Naive thymus-derived CD8-positive, alpha-beta T cell (primary cell): ENCODE measurements at regions not wholly inside any gene's neighbourhood (a gene's known extent, or its start where the extent isn't known, plus 50 kb on each side); places are given as distances from the start of the nearest gene placed in this dataset.
A peak's percentile ranks its signal among the peaks of the same experiment; 100 is the strongest.

ENCODE experiments used
- ATAC-seq, 2 donors: fragments of 150-1000 bp; cut with Tn5 transposase in 1 of 2; sonication (Bioruptor Pico), chemical (Tn5 transposase) in 1 of 2; 1 replicate in 1 of 2; 2 replicates in 1 of 2; pipeline ENCODE4 v1.10.0; 2021; ENCODE audit warnings: mild to moderate bottlenecking in 2 of 2, moderate library complexity in 2 of 2
- POLR2A ChIA-PET: fragments of 350-600 bp; sonication (Branson Sonifier 250); formaldehyde crosslinking; loops from one replicate; lab custom pipeline; 2021; ENCODE audit warnings: antibody characterized with exemption; lab: Charles Lee
- DNase-seq, 10 donors: peaks; one replicate each; pipeline versions ENCODE4 v3.0.0 to v3.0.0-alpha.2; 2020 to 2022
- H3K27ac Mint-ChIP-seq, 10 donors: one replicate each; pipeline ENCODE4 v1.8.0; 2020 to 2022; ENCODE audit warnings: mild to moderate bottlenecking in 10 of 10, mixed read lengths in 10 of 10, moderate library complexity in 4 of 10, inconsistent platforms in 1 of 10
- H3K27me3 Mint-ChIP-seq, 5 donors: one replicate each; pipeline ENCODE4 v1.8.0; 2021 to 2022; ENCODE audit warnings: mixed read lengths in 5 of 5
- H3K36me3 Mint-ChIP-seq, 3 donors: one replicate each; pipeline ENCODE4 v1.8.0; 2020 to 2022; ENCODE audit warnings: mixed read lengths in 3 of 3, mild to moderate bottlenecking in 2 of 3, inconsistent platforms in 1 of 3
- H3K4me1 Mint-ChIP-seq, 4 donors: one replicate each; pipeline ENCODE4 v1.8.0; 2021 to 2022; ENCODE audit warnings: mixed read lengths in 4 of 4
- H3K4me3 Mint-ChIP-seq, 10 donors: one replicate each; pipeline ENCODE4 v1.8.0; 2020 to 2022; ENCODE audit warnings: mild to moderate bottlenecking in 10 of 10, mixed read lengths in 10 of 10, moderate library complexity in 6 of 10, inconsistent platforms in 1 of 10
- H3K9me3 Mint-ChIP-seq, 9 donors: one replicate each; pipeline ENCODE4 v1.8.0; 2020 to 2022; ENCODE audit warnings: mixed read lengths in 9 of 9, mild to moderate bottlenecking in 3 of 9, inconsistent platforms in 1 of 9, moderate library complexity in 1 of 9

- Mint-ChIP-seq H3K27me3 (peaks cover 10 to 43% (median 25%) of the 10 kb centered on the region in 5 donors), H3K27ac (no peak overlapping the region), H3K4me3 (no peak overlapping the region), H3K36me3 (no peaks in the 10 kb centered on the region), H3K4me1 (no peaks in the 10 kb centered on the region), H3K9me3 (peaks cover 0 to 13% (median 2%) of the 10 kb centered on the region in 9 donors)
- ATAC-seq = no peak
- peak in 1 of 10 donors; percentile 7 for DNase-seq
- POLR2A ChIA-PET = no interaction called here
Measured at GRCh38 chr1:29516063-29516820, 279.9 kb downstream of the PTPRU start.

DNA sequence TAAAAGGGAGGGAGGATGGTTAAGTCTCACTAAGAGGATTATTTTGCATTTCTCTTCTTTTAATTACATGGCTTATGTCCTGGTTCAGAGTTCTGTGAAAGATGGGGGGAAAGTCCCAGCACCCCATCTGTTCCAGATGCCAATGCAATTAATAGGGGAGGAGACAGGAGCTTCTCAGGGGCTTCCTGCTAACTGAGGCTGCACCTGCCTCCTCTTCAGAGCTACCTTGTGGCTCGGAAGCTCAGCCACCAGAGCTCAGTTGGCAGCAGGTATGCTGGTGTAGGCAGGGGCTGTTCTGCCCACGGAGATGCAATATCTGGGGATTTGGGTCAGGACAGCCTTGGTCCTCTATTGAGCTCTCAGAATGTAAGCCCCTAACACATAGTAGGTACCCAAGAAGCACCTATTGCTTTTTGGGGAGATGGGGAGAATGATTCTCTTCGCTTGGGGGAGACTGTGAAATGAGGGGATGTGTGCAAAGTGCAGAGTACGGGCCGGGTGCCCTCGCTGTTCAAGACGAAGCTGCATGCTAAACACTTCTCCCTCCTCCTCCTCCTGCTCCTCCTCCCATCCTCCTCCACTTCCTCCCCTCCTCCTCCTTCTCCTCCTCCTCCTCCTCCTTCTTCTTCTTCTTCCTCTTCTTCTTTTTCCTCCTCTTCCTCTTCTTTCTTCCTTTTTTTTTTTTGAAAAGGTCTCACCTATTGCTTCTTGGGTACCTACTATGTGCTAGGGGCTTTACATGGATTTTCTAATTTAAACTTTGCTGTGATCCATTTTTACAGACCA lies 279.0 kb downstream of the PTPRU start:
- no peak for ATAC-seq
- Mint-ChIP-seq H3K27ac (no peak overlapping the region), H3K27me3 (peaks cover 8 to 34% (median 18%) of the 10 kb centered on the region in 5 donors), H3K36me3 (no peaks in the 10 kb centered on the region), H3K4me3 (no peak overlapping the region), H3K4me1 (no peaks in the 10 kb centered on the region), H3K9me3 (peaks cover 0 to 14% (median 2%) of the 10 kb centered on the region in 9 donors)
- peak in 1 of 10 donors; percentile 13 for DNase-seq
- POLR2A ChIA-PET = no interaction called here

GRCh38 chr1:29514361-29515169 lies 278.2 kb downstream of the PTPRU start:
- no peaks in the 10 kb centered on the region for H3K36me3 Mint-ChIP-seq
- POLR2A ChIA-PET = no interaction called here
- peaks cover 0 to 14% (median 2%) of the 10 kb centered on the region in 9 donors for H3K9me3 Mint-ChIP-seq
- H3K27ac Mint-ChIP-seq = no peak overlapping the region
- no peaks in the 10 kb centered on the region for H3K4me1 Mint-ChIP-seq
- DNase-seq (peak in 1 of 10 donors; percentile 3), ATAC-seq (no peak)
- peaks cover 4 to 32% (median 14%) of the 10 kb centered on the region in 5 donors for H3K27me3 Mint-ChIP-seq
- no peak overlapping the region for H3K4me3 Mint-ChIP-seq

DNA sequence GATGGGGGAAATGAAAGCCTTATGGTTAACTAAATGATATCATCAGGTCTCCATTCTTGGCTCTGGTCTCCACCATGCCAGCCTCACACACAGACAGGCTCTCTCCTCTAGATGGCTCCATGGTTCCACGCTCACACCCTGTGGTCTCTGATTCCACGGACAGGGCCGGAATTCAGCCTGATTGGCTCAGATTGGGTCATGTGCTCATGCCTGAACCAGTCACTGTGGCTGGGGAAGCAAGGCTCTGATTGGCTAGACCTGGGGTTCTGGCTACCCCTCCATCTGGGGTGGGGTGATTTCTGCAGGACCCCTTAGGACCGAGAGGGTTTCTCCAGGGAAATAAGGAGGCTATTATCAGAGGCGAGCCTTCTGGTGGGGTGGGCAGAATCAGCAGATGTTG lies 277.0 kb downstream of the PTPRU start:
- Mint-ChIP-seq H3K4me1 (no peaks in the 10 kb centered on the region), H3K9me3 (peaks cover 0 to 14% (median 2%) of the 10 kb centered on the region in 9 donors), H3K36me3 (no peaks in the 10 kb centered on the region), H3K27me3 (peaks cover 8 to 23% (median 15%) of the 10 kb centered on the region in 5 donors), H3K4me3 (no peak overlapping the region), H3K27ac (no peak overlapping the region)
- ATAC-seq (no peak), DNase-seq (peak in 1 of 10 donors; percentile 12)
- POLR2A ChIA-PET = no interaction called here

DNA sequence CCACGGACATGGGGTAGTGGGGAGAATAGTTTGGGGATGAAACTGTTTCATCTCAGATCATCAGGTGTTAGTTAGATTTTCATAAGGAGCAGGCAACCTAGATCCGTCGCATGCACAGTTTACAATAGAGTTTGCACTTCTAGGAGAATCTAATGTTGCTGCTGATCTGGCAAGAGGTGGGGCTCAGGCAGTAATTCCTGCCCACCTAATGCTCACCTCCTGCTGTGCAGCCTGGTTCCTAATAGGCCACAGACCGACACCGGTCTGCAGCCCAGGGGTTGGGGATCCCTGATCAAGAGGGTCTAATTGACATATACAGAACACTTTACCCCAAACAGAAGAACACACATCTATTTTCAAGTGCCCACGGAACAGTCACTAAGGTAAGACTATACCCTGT lies 275.1 kb downstream of the PTPRU start:
- Mint-ChIP-seq H3K36me3 (no peaks in the 10 kb centered on the region), H3K27ac (no peak overlapping the region), H3K27me3 (peaks cover 10 to 22% (median 14%) of the 10 kb centered on the region in 5 donors), H3K4me3 (no peak overlapping the region), H3K4me1 (no peaks in the 10 kb centered on the region), H3K9me3 (peaks cover 0 to 14% (median 2%) of the 10 kb centered on the region in 9 donors)
- no peak for ATAC-seq
- peak in 1 of 10 donors; percentile 7 for DNase-seq
- POLR2A ChIA-PET = no interaction called here

- no peak for ATAC-seq
- H3K4me1 Mint-ChIP-seq = peaks cover 0 to 3% (median 0%) of the 10 kb centered on the region in 4 donors
- DNase-seq = peak in 1 of 10 donors; percentile 9
- H3K4me3 Mint-ChIP-seq = no peak overlapping the region
- no peaks in the 10 kb centered on the region for H3K36me3 Mint-ChIP-seq
- H3K27me3 Mint-ChIP-seq = peaks cover 18 to 40% (median 28%) of the 10 kb centered on the region in 5 donors
- no peak overlapping the region for H3K27ac Mint-ChIP-seq
- POLR2A ChIA-PET = no interaction called here
- peaks cover 0 to 14% (median 2%) of the 10 kb centered on the region in 9 donors for H3K9me3 Mint-ChIP-seq
Measured at GRCh38 chr1:29508458-29509107, 272.3 kb downstream of the PTPRU start.

- POLR2A ChIA-PET = no interaction called here
- Mint-ChIP-seq H3K4me1 (peaks cover 0 to 3% (median 0%) of the 10 kb centered on the region in 4 donors), H3K27ac (no peak overlapping the region), H3K27me3 (peaks cover 23 to 53% (median 35%) of the 10 kb centered on the region in 5 donors), H3K36me3 (no peaks in the 10 kb centered on the region), H3K9me3 (peaks cover 0 to 9% (median 2%) of the 10 kb centered on the region in 9 donors), H3K4me3 (no peak overlapping the region)
- ATAC-seq = no peak
- DNase-seq = peak in 1 of 10 donors; percentile 10
Measured at GRCh38 chr1:29506678-29507225, 270.4 kb downstream of the PTPRU start.

GRCh38 chr1:29505532-29506220 lies 269.4 kb downstream of the PTPRU start:
- Mint-ChIP-seq H3K4me3 (no peak overlapping the region), H3K9me3 (no peaks in the 10 kb centered on the region), H3K27me3 (peaks cover 24 to 61% (median 37%) of the 10 kb centered on the region in 5 donors), H3K27ac (peak overlapping the region in 1 of 10 donors; percentile 7), H3K36me3 (no peaks in the 10 kb centered on the region), H3K4me1 (peaks cover 0 to 4% (median 0%) of the 10 kb centered on the region in 4 donors)
- POLR2A ChIA-PET = no interaction called here
- DNase-seq (peak in 1 of 10 donors; percentile 5), ATAC-seq (no peak)

DNA sequence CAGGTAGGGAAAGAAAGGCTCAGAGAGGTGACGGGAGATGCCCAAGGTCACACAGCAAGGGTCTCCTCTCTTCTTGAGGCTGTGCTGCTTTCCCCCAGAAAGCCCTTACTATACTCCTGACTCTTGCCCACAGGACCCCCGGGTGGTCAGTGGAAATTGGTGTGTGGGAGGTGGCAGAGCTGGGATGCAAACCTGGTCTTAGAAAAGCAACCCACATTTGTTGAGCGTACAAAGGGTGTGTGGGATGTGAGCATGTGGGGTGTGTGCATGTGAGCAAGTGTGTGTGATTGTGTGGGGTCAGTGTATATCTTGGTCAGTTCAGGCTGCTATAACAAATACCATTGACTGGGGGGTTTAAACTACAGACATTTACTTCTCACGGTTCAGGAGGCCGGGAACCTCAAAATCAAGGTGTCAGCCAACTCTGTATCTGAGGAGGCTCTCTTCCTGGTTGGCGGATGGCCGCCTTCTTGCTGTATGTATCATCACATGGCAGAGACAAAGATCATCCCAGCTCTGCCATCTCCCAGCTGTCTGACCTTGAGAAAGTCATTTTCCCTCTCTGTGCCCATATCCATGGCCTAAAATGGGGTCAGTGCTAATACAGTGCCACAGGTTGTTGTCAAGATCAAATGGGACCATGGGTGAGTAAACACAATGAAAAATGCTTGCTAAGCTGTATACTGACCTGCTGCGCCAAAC lies 268.5 kb downstream of the PTPRU start:
- ATAC-seq (no peak), DNase-seq (peak in 1 of 10 donors; percentile 6)
- Mint-ChIP-seq H3K27me3 (peaks cover 24 to 69% (median 44%) of the 10 kb centered on the region in 5 donors), H3K9me3 (no peaks in the 10 kb centered on the region), H3K36me3 (no peaks in the 10 kb centered on the region), H3K27ac (no peak overlapping the region), H3K4me3 (no peak overlapping the region), H3K4me1 (peaks cover 0 to 4% (median 0%) of the 10 kb centered on the region in 4 donors)
- POLR2A ChIA-PET = no interaction called here

DNA sequence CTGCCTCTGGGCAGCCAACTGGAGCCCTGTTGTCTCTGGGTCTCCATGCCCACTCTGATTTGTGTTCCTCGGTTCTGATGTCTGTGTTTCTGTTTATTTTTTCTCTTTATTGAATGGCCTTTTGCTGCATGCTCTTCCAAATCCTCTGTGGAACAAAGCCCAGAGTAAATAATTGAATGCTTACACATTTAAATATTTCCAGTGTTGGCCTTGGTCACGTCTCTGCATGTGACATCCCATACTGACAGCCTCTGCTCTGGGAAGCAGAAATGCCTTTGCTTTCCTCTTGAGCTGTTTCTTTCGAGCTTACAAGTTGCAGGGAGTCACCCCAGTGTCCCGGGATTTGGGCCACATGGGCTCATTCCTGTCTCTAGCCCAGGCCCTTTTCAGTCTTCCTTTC lies 267.9 kb downstream of the PTPRU start:
- peaks cover 0 to 4% (median 0%) of the 10 kb centered on the region in 4 donors for H3K4me1 Mint-ChIP-seq
- H3K9me3 Mint-ChIP-seq = no peaks in the 10 kb centered on the region
- H3K4me3 Mint-ChIP-seq = no peak overlapping the region
- ATAC-seq = no peak
- peak in 1 of 10 donors; percentile 5 for DNase-seq
- H3K27ac Mint-ChIP-seq = no peak overlapping the region
- peaks cover 25 to 76% (median 49%) of the 10 kb centered on the region in 5 donors for H3K27me3 Mint-ChIP-seq
- no peaks in the 10 kb centered on the region for H3K36me3 Mint-ChIP-seq
- POLR2A ChIA-PET = no interaction called here
